ENCODE measurements at regions not wholly inside any gene's neighbourhood (a gene's known extent, or its start where the extent isn't known, plus 50 kb on each side); places are given as distances from the start of the nearest gene placed in this dataset.

GRCh38 chr2:236513956-236514355, 55.7 kb upstream of the ACKR3 start:
- H4K20me1 ChIP-seq (ENCODE audit: low read depth, low read length), result no peaks in the 10 kb centered on the region
- no peaks in the 10 kb centered on the region for H3K27me3 ChIP-seq (ENCODE audit: low read length)
- no peak overlapping the region for H3K9ac ChIP-seq (ENCODE audit: low read length)
- no peaks in the 10 kb centered on the region for H3F3A ChIP-seq (ENCODE audit: insufficient read depth)
- H3K4me3 ChIP-seq (ENCODE audit: insufficient read depth, low read length, poor library complexity, severe bottlenecking), result no peak overlapping the region
- no peak overlapping the region for H3K27ac ChIP-seq (ENCODE audit: low read depth, low read length)
- H3K4me2 ChIP-seq (ENCODE audit: low read depth, low read length, poor library complexity, severe bottlenecking), result no peak overlapping the region
- H2AFZ ChIP-seq (ENCODE audit: low read depth, low read length, severe bottlenecking), result no peak overlapping the region
- no peak for TF ChIP-seq EZH2phosphoT487 (conservative IDR thresholded peaks at IDR 0.05; ENCODE audit: low read length)
- no peak for TF ChIP-seq CTCF (IDR thresholded peaks at IDR 0.05; ENCODE audit: insufficient read depth, low read length, poor library complexity, severe bottlenecking)
- no peaks in the 10 kb centered on the region for H3K36me3 ChIP-seq (ENCODE audit: low read length)
- no peaks in the 10 kb centered on the region for H3K79me2 ChIP-seq (ENCODE audit: insufficient read depth, low read length)
- H3K9me3 ChIP-seq (ENCODE audit: insufficient read depth, low read length), result no peaks in the 10 kb centered on the region
- no peaks in the 10 kb centered on the region for H3K9me2 ChIP-seq (replicated peaks; ENCODE audit: insufficient read depth, low read length)

GRCh38 chr2:236516708-236517107, 52.9 kb upstream of the ACKR3 start:
- no peak for TF ChIP-seq CTCF (IDR thresholded peaks at IDR 0.05; ENCODE audit: insufficient read depth, low read length, poor library complexity, severe bottlenecking)
- no peak for TF ChIP-seq EZH2phosphoT487 (conservative IDR thresholded peaks at IDR 0.05; ENCODE audit: low read length)
- H3K9me3 ChIP-seq (ENCODE audit: insufficient read depth, low read length), result no peaks in the 10 kb centered on the region
- H4K20me1 ChIP-seq (ENCODE audit: low read depth, low read length), result no peaks in the 10 kb centered on the region
- no peaks in the 10 kb centered on the region for H3K79me2 ChIP-seq (ENCODE audit: insufficient read depth, low read length)
- H3F3A ChIP-seq (ENCODE audit: insufficient read depth), result no peaks in the 10 kb centered on the region
- no peaks in the 10 kb centered on the region for H3K27me3 ChIP-seq (ENCODE audit: low read length)
- no peak overlapping the region for H3K9ac ChIP-seq (ENCODE audit: low read length)
- H3K36me3 ChIP-seq (ENCODE audit: low read length), result no peaks in the 10 kb centered on the region
- no peak overlapping the region for H3K4me3 ChIP-seq (ENCODE audit: insufficient read depth, low read length, poor library complexity, severe bottlenecking)
- no peak overlapping the region for H2AFZ ChIP-seq (ENCODE audit: low read depth, low read length, severe bottlenecking)
- H3K9me2 ChIP-seq (replicated peaks; ENCODE audit: insufficient read depth, low read length), result no peaks in the 10 kb centered on the region
- H3K27ac ChIP-seq (ENCODE audit: low read depth, low read length), result no peak overlapping the region
- H3K4me2 ChIP-seq (ENCODE audit: low read depth, low read length, poor library complexity, severe bottlenecking), result no peak overlapping the region

GRCh38 chr2:236517251-236518031, 52.2 kb upstream of the ACKR3 start:
- Histone ChIP-seq H3K4me3 (ENCODE audit: insufficient read depth, low read length, poor library complexity, severe bottlenecking) (no peak overlapping the region), H3K36me3 (ENCODE audit: low read length) (no peaks in the 10 kb centered on the region), H3K27ac (ENCODE audit: low read depth, low read length) (no peak overlapping the region), H3K9me2 (replicated peaks; ENCODE audit: insufficient read depth, low read length) (no peaks in the 10 kb centered on the region), H3K27me3 (ENCODE audit: low read length) (no peaks in the 10 kb centered on the region), H3K4me2 (ENCODE audit: low read depth, low read length, poor library complexity, severe bottlenecking) (no peak overlapping the region), H2AFZ (ENCODE audit: low read depth, low read length, severe bottlenecking) (no peak overlapping the region), H4K20me1 (ENCODE audit: low read depth, low read length) (no peaks in the 10 kb centered on the region), H3K79me2 (ENCODE audit: insufficient read depth, low read length) (no peaks in the 10 kb centered on the region), H3K9me3 (ENCODE audit: insufficient read depth, low read length) (no peaks in the 10 kb centered on the region), H3F3A (ENCODE audit: insufficient read depth) (no peaks in the 10 kb centered on the region), H3K9ac (ENCODE audit: low read length) (no peak overlapping the region)
- TF ChIP-seq EZH2phosphoT487 (conservative IDR thresholded peaks at IDR 0.05; ENCODE audit: low read length), result no peak
- TF ChIP-seq CTCF (IDR thresholded peaks at IDR 0.05; ENCODE audit: insufficient read depth, low read length, poor library complexity, severe bottlenecking), result no peak
